SU-DHL-6 (cell line): ENCODE measurements at regions not wholly inside any gene's neighbourhood (a gene's known extent, or its start where the extent isn't known, plus 50 kb on each side); places are given as distances from the start of the nearest gene placed in this dataset.

Source experiments
- EZH2phosphoT487 ChIP-seq: fragments of 200-600 bp; sonication (generic), shearing (Covaris generic); conservative IDR thresholded peaks from 2 replicates; pipeline ENCODE4 v1.6.1; 2018; ENCODE audit warnings: mild to moderate bottlenecking, antibody characterized with exemption, low read length, moderate library complexity, mixed read lengths
- TF ChIP-seq, protein P1 (sequence below): fragments of 200-600 bp; sonication (generic); IDR thresholded peaks from one replicate; pipeline ENCODE4 v1.5.1; 2017; ENCODE audit warnings: antibody characterized with exemption, mild to moderate bottlenecking, low read length, moderate library complexity; ENCODE audit not compliant: insufficient read depth, poor library complexity, severe bottlenecking

GRCh38 chr12:92649511-92650227 lies 53.1 kb upstream of the PLEKHG7 start:
- TF ChIP-seq, protein P1, sequence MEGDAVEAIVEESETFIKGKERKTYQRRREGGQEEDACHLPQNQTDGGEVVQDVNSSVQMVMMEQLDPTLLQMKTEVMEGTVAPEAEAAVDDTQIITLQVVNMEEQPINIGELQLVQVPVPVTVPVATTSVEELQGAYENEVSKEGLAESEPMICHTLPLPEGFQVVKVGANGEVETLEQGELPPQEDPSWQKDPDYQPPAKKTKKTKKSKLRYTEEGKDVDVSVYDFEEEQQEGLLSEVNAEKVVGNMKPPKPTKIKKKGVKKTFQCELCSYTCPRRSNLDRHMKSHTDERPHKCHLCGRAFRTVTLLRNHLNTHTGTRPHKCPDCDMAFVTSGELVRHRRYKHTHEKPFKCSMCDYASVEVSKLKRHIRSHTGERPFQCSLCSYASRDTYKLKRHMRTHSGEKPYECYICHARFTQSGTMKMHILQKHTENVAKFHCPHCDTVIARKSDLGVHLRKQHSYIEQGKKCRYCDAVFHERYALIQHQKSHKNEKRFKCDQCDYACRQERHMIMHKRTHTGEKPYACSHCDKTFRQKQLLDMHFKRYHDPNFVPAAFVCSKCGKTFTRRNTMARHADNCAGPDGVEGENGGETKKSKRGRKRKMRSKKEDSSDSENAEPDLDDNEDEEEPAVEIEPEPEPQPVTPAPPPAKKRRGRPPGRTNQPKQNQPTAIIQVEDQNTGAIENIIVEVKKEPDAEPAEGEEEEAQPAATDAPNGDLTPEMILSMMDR = peak; percentile 61
- TF ChIP-seq EZH2phosphoT487 = no peak
